ENCODE measurements at regions not wholly inside any gene's neighbourhood (a gene's known extent, or its start where the extent isn't known, plus 50 kb on each side); places are given as distances from the start of the nearest gene placed in this dataset.

DNA sequence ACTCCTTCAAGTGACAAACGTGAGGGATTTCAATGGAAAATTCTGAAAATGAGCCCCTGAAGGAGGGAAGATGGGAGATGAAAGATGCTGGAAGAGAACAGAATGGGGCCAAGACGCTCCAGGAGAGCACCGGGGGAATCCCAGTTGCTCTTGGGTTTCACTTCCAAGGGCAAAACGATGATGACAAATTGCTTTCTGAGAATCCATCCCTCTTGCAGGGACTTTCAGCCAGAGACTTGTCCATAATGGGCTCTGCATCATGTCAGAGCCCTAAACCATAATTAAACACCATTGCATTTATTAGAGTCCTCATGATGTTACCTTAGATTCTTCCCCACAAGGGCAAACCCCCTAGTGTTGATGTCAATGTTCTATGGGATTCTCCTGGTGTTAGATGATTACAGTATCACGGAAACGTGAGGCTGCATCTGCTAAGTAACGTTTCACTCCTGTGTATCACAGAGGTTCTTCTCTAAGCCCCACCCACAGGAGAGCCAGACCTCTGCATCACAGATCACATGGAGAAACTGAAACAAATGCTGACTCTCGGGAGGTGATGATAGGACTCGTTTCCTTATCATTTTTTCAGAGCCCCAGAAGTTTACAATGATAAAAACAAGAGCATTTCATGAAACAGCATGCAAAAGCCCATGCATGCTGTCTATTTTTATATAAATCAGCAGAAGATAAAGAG lies 114.4 kb downstream of the TENT4A start (continued):
- TF ChIP-seq SIX5 (IDR thresholded peaks at IDR 0.05; ENCODE audit: low read depth, low read length) (no peak), SP2 (IDR thresholded peaks at IDR 0.05; ENCODE audit: low read length) (no peak), MAFK (IDR thresholded peaks at IDR 0.05; ENCODE audit: low read depth, low read length) (no peak), ASH2L (IDR thresholded peaks at IDR 0.05; ENCODE audit: low read length) (no peak), POLR2A (IDR thresholded peaks at IDR 0.05; ENCODE audit: control extremely low read depth in 1 of 2, low read depth in 2 of 2, low read length in 2 of 2) (no peak), SUZ12 (IDR thresholded peaks at IDR 0.05; ENCODE audit: low read length) (no peak), TEAD4 (IDR thresholded peaks at IDR 0.05; ENCODE audit: low read depth, low read length) (no peak)
- TF ChIP-seq, protein P1, sequence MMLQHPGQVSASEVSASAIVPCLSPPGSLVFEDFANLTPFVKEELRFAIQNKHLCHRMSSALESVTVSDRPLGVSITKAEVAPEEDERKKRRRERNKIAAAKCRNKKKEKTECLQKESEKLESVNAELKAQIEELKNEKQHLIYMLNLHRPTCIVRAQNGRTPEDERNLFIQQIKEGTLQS (IDR thresholded peaks at IDR 0.05; ENCODE audit: insufficient read depth, low read depth, low read length), result no peak
- TF ChIP-seq, protein P2, sequence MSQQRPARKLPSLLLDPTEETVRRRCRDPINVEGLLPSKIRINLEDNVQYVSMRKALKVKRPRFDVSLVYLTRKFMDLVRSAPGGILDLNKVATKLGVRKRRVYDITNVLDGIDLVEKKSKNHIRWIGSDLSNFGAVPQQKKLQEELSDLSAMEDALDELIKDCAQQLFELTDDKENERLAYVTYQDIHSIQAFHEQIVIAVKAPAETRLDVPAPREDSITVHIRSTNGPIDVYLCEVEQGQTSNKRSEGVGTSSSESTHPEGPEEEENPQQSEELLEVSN (IDR thresholded peaks at IDR 0.05), result no peak

Measured in H1 (cell line).